Iris pigment epithelial cell (primary cell): ENCODE measurements at regions not wholly inside any gene's neighbourhood (a gene's known extent, or its start where the extent isn't known, plus 50 kb on each side); places are given as distances from the start of the nearest gene placed in this dataset.
"Not testable (repeated sequence)": the region's sequence is repeated elsewhere in the genome, so short reads cannot be mapped to it uniquely, and the experiment has no call there.

Source experiments
- DNase-seq: peaks from one replicate; pipeline ENCODE4 v3.0.0-alpha.2; 2011; ENCODE audit warnings: low read depth

DNA sequence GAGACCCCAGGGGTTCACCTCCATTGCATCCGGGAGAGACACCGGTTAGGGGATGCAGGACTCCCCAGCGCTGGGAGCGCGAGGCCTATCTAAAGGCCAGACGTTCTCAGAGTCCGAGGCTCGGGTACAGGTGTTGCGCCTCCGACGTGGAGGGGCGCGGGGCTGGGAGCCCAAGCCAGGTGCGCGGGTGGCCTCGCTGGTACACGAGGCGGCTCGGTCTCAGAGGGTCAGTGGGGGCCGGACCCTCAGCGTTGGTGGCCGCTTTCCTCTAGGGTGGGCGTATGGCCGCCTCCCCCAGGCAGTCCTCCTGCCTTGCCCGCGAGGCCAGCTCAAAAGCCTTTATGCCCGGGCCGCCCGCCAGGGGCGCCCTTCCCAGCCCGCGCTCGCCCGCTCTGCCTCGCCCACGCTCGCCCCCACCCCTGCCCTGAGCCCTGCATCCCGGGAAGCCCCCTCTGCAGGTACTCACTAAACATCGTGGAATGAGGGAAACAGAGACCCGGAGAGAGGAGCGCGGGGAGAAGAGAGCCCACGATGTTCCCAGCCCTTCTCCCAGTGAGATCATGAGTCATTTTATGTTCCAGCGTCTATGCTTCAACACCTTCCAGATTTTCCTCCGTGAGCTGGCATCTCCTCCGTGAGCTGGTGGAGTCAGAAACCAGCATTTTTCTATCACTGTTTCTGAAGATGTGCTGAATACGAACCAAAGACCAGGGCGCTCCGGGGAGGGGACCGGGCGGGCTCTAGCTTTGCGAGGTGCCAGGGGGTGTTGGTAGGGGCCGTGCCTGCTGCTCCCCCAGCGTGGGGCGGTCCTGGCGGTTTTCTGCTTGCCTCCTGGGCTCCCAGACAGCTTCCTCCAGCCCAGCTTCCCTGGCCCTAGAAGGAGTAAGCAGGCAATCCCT is 73.8 kb downstream of the DIO3 start:
- no peak for DNase-seq

DNA sequence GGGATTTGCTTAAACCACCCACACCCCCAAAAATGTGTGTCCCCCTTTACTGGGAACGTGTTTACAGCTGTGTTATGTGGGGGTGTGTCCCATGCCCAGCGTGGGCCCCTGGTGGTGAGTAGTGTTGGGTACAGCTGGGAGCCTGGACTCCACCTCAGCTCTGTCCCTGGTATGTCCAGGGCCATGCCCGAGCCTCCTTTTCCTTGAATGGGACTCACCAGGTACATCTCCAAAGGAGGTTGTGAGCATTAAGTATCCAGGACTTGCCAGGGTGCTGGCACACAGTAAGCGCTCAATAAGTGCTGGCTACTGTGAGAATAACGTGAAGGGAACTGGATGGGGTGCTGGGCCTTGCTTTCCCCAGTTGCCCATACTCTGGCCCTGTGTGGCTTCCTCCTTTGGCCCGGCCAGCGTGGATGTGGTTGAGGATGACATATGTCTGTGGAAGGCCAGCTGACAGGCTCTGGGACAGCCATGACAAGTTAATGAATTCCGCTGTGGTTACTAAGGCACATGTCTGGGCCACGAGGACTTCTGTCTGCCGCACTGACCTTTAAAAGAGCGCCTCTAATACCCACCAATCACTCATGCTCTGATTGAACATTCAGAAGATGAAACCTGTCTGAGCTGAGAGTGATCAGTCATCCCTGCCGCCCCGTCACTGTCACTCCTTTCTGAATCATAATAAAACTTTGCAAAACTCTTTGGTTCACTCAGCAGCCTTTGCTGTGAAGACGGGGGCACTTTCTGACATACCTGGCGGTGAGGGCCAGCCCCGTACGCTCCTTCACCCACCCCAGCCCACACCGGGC is 74.7 kb downstream of the DIO3 start:
- DNase-seq = no peak

DNA sequence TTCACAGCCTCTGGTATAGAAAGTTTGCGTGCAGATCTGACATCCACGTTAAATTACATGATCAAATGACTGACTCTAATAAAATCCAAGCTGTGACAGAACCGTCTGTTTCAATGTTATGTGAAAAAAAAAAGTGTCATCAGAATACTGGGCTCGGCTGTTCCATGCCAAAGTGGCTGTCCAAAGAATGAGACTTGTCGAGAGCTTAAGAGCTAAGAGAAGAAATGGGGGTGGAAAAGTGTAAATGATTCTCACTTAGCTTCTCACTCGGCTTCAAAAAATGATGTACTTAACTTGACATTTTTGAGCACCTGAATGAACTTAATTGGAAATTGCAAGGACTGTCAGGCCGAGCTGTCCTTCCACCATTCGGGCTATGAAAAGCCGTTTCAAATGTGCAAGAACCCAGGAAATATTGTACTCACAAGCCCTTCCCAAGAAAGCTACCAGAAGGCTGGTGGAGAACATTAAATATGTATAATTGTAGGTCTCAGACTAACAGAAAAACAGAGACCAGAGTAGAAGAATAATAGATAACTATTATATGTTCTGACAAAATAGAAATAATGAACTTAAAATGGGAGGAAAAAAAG is 78.0 kb downstream of the DIO3 start:
- DNase-seq = no peak

DNA sequence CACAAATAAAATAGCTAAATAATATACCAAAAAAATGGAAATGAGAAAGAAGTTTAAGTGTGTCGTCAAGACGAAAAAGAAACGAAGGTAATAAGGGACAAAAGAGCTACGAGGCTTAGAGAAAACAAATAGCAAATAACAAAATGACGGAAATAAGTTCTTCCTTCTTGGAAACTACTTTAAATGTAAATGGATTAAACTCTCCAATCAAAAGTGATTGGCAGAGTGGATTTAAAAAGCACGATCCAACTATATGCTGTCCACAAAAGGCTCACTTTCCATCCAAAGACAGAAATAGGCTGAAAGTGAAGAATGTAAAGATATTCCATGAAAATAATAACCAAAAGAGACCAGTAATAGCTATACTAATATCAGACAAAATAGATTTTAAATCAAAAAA is 82.4 kb downstream of the DIO3 start:
- no peak for DNase-seq

DNA sequence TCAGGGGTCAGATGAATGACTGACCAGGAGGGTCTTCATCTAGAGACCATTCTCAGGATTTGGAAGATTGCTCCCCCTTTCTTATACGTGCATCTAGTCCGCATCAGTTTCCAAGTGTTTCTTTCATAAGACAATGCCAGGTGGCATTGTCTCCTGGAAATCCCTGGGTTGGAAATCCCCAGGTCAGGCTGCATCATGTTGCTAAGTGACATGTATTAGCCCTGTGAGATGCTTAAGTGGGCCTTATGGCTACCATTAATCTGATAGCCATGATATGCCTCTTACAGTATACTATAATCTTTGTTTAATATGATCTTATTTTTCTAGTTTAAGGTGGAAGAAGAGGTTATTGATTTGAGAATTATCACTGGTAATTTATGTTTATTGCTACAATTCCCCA is 92.8 kb downstream of the DIO3 start:
- DNase-seq = no peak

DNA sequence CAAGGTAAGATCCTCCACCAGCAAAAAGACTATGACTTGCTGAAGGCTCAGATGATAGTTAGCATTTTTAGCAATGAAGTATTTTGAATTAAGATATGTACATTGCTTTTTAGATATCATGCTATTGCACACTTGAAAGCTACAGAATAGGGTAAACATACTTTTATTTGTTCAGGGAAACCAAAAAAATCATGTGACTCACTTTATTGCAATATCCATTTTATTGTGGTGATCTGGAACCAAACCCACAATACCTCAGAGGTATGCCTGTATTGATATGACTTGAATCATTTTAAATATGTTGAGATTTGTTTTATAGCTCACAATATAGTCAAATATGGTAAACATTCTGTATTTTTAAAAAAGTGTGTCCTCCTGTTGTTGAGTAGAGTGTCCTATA is 96.1 kb downstream of the DIO3 start:
- DNase-seq = no peak

DNA sequence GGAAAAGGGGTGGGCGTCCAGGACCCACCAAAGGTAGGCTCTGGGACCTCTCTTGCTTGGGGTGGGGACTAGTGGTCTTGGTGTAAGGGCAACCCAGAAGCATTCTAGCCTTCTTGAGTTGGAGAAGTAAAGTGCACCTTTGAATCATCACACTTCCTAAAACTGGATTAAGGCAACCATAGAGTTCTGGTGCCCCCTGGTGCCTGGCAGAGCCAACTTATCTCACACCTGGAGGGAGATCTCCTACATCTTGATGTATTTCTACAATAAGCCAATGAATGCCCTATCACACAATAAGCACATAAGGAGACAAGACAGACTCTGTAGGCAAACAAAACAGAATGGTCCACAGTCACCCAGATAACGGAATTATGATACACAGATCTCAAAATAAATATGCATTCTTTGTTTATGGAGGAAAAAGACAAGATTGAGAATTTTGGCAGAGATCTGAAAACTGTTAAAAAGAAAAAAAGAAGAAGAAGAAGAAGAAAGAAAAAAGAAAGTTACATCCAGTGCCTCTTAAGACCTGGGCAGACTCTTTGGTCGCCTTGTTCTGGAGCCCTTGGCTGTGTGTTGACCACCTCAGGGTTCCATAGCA is 95.9 kb upstream of the PPP2R5C start:
- peak; percentile 53 for DNase-seq

DNA sequence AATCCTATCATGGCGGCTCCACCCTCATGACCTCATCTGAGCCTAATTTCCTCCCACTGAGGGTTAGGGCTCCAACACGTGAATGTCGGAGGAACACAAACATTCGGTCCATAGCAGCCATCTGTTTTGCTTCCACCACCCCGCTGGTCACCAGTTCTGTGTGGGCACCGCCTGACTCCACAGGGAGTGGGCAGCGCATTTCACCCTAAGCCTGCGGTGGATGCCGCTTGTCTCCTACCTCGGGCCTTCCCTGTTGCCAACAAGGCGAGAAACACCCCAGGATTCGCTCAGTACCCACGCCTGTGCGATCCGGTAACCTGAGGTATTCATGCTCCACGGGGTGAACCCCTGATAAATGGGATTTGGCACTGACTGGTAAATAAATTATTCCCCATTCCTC is 95.2 kb upstream of the PPP2R5C start:
- DNase-seq = no peak

DNA sequence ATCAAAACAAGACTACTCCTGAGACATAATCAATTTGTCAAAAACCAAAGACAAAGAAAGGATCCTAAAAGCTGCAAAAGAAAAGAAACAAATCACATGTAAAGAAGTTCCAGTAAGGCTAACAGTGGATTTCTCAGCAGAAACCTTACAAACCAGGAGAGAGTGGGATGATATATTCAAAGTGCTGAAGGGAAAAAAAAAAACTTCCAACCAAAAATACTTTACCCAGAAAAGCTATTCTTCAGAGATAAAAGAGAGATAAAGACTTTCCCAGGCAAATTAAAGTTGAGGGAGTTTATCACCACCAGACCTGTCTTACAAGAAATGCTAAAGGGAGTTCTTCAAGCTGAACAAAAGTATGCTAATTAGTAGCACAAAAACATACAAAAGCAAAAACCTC is 91.9 kb upstream of the PPP2R5C start:
- DNase-seq = no peak

DNA sequence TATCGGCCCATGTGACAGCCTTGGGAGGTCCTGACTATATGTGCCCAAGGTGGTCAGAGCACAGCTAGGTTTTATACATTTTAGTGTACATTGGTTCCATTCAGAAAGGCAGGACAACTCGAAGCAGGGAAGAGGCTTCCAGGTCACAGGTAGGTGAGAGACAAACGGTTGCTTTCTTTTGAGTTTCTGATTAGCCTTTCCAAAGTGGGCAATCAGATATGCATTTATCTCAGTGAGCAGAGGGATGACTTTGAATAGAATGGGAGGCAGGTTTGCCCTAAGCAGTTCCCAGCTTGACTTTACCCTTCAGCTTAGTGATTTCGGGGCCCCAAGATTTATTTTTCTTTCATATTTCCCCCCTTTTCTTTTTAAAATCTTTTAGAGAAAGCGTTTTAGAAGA is 87.6 kb upstream of the PPP2R5C start:
- no peak for DNase-seq

DNA sequence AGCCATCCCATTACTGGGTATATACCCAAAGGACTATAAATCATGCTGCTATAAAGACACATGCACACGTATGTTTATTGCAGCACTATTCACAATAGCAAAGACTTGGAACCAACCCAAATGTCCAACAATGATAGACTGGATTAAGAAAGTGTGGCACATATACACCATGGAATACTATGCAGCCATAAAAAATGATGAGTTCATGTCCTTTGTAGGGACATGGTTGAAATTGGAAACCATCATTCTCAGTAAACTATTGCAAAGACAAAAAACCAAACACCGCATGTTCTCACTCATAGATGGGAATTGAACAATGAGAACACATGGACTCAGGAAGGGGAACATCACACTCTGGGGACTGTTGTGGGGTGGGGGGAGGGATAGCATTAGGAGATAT is 85.7 kb upstream of the PPP2R5C start:
- not testable (repeated sequence) for DNase-seq

DNA sequence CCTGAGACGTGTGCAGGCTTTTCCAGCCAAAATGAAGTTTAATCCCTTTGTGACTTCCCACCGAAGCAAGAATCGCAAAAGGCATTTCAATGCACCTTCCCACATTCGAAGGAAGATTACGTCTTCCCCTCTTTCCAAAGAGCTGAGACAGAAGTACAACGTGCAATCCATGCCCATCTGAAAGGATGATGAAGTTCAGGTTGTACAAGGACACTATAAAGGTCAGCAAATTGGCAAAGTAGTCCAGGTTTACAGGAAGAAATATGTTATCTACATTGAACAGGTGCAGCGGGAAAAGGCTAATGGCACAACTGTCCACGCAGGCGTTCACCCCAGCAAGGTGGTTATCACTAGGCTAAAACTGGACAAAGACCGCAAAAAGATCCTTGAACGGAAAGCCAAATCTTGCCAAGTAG is 83.6 kb upstream of the PPP2R5C start:
- DNase-seq = not testable (repeated sequence)

DNA sequence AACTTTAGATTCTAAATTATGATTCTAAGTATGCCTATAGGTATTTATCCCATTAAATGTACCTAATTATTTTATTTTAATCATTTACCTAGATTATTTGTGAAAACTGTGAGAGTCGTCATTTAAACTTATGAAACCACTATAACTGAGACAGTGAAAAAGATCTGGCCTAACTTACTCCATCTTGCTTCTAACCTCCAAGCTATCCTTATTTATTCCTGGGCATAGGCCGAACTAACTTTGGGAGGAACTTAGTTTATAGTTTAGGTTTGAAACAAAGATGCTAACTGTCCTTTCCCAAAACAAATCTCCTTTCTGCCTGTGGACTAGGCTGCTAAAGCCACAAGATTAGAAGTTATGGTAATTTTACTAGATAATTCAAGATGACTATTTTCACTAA is 79.7 kb upstream of the PPP2R5C start:
- DNase-seq = no peak

DNA sequence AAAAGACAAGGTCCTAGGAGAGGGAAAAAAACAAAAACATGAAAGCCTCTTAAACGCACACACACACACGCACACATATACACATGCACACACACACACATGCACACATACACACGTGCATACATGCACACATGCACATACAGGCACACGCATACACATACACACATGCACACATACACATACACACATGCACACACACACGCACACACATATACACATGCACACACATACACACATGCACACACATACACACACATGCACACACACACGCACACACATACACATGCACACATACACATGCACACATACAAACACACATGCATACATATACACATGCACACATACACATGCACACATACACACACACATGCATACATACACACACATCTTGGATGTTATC is 78.1 kb upstream of the PPP2R5C start:
- no peak for DNase-seq

DNA sequence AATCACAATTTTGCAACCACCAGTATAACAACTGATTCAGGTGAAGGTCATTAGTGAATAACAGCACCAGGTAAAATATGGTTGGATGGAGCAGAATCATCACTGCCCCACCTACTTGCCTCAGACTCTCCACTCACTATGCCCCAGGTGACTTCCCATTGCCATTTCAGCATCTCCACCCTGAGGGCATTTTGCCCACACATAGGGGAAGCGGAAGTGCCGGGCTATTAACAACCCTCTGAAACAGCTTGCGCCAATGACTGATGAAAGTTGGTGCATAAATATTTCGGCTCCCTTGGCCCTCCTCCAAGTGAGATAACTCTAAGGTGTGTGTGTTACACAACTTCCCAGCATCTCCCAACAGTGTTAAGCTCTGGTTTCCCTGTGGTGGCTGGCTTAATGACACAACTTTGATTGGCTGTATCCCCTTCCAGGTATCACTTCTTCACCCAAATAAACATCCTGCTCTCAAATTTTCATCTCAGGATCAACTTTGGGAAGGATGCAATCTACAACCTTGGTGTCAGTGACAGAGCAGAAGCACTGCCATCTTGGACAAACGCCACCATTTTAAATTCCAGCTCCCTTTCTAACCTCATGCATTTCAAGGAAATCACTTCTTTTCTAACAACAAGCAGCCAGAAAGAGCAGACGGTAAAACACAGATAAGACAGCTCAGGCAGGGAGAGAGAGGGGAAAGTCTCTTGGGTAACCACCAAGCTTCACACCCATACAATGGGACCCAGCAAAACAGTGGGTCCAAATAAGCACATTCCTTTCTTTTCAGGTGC is 73.6 kb upstream of the PPP2R5C start:
- no peak for DNase-seq

DNA sequence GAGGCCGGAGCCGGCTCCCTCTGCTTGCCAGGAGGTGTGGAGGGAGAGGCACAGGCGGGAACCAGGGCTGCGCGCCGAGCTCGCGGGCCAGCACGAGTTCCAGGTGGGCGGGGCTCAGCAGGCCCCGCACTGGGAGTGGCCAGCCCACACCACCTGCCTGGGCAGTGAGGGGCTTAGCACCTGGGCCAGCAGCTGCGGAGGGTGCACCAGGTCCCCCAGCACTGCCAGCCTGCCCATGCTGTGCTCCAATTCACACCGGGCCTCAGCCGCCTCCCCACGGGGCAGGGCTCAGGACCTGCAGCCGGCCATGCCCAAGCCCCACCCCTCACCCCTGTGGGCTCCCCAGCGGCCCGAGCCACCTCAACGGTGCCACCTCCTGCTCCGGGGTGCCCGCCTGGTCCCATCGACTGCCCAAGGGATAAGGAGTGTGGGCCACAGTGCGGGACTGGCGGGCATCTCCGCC is 72.4 kb upstream of the PPP2R5C start:
- no peak for DNase-seq

DNA sequence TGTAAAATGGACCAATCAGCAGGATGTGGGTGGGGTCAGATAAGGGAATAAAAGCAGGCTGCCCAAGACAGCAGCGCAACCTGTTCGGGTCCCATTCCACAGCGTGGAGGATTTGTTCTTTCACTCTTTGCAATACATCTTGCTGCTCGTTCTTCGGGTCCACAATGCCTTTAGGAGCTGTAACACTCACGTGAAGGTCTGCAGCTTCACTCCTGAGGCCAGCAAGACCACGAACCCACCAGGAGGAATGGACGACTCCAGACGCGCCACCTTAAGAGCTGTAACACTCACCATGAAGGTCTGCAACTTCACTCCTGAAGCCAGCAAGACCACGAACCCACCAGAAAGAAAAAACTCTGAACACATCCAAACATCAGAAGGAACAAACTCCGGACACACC is 71.5 kb upstream of the PPP2R5C start:
- not testable (repeated sequence) for DNase-seq

DNA sequence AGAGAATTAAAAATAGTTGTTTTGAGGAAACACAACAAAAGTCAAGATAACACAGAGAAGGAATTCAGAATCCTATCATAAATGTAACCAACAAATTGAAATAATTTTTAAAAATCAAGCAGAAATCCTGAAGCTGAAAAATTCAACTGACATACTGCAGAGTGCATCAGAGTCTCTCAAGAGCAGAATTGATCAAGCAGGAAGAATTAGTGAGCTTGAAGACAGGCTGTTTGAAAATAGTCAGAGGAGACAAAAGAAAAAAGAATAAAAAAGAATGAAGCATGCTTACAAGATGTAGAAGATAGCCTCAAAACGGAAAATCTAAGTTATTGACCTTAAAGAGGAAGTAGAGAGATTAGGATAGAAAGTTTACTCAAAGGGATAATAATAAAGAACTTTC is 65.8 kb upstream of the PPP2R5C start:
- DNase-seq = no peak

DNA sequence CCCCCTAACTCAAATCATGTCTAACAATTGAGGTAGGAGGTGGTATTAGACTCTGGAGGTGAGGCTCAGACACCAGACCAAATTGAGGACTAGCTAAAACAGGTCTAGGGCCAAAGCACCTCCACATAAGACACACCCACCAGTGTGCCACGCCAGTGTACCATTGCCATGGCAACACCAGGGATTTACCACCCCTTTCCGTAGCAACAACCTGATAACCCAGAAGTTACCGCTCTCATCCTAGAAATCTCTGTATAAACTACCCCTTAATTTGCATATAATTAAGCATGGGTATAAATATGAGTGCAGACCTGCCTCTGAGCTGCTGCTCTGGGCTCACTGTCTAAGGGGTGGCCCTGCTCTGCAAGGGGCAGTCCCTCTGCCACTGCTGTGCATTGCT is 57.4 kb upstream of the PPP2R5C start:
- no peak for DNase-seq

DNA sequence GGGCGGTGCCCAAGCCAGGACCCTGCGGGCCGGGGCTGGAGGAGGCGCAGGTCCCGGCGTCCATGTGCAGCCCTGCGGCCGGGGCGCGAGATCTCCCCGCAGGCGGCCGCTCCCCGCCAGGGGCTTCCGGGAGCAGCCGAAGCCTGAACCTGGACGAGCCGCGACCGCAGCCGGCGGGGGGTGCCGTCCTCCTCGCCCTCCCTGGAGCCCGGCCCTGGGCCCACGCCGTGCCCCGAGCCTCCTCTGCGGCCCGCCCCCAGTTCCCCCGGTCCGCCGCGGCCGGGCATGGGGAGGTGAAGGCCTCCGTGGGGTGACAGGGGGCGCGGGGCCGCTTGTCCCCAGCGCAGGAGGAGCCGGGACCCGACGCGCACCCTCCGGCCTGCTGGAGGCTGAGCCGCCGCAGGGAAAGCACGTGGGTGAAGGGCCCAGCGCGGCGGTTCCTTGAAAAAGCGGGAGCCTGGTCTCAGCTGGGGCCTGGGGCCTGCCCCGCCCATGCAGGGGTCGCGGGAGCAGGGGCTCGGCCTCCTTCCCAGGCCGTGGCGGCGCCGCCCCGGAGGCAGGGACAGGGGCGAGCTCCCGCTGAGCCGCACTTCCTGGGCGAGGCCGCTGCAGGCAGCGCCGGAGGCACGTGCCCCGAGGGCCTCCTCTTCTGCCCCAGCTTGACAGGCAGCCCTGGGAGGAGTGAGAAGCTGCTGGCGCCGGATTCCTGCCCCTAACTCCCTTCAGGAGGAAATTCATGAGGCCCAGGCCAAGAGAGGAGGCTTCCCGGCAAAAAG is 55.6 kb upstream of the PPP2R5C start:
- peak; percentile 47 for DNase-seq
